ENCODE measurements at regions not wholly inside any gene's neighbourhood (a gene's known extent, or its start where the extent isn't known, plus 50 kb on each side); places are given as distances from the start of the nearest gene placed in this dataset.

DNA sequence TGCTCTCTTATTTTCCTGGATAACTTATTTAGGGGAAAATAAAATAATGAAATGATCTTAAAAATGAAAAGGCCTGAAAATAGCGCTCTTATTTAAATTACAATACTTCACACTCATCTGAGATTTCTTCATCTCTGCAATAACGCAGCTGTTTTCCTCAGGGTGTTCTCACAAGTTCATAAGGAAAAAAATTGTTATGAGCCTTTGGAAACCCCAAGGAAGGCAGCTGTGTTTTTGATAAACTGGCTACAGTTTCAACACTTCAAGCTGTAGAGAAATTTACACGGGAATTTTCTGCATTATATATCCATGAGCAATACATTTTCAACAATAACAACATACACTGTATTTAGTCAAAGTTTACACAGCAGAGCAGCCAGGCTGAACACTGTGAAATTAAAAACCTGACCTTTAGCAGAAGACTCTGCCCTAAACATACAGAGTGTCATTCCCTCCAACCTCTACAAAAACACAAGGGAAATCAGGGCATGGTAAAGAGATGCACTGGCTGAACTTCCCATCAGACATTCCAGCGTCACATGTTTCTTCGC, 959.6 kb downstream of the SLC4A3 start:
- 46 to 52% methylated on average over 5 of the region's 5 CpGs for WGBS, 2 experiments (ENCODE audit: low coverage in 1 of 2, low lambda C conversion rate in 2 of 2, missing lambda C conversion rate in 2 of 2)
- TF ChIP-seq EZH2 (IDR thresholded peaks at IDR 0.05; ENCODE audit: insufficient read depth, poor library complexity, severe bottlenecking) (no peak), EZH2phosphoT487 (IDR thresholded peaks at IDR 0.05; ENCODE audit: insufficient read depth, low read depth) (no peak)
- Histone ChIP-seq H3K4me3 (no peak overlapping the region), H3K9me3 (ENCODE audit: low read depth) (no peaks in the 10 kb centered on the region), H3K4me2 (ENCODE audit: unreplicated experiment) (no peak overlapping the region), H3F3A (ENCODE audit: insufficient read depth) (peaks cover 4% of the 10 kb centered on the region; the same call in 1 of the 2 replicates), H2AFZ (no peak overlapping the region), H3K4me1 (ENCODE audit: insufficient read depth) (0 out of 2 replicates have a peak, but pooled peaks cover 14% of the 10 kb centered on the region), H4K20me1 (ENCODE audit: insufficient read depth) (no peaks in the 10 kb centered on the region), H3K36me3 (ENCODE audit: low read depth) (no peaks in the 10 kb centered on the region), H3K27ac (no peak overlapping the region), H3K27me3 (replicated peaks; ENCODE audit: insufficient read depth) (no peaks in the 10 kb centered on the region; the same call in 1 of the 2 replicates), H3K79me2 (ENCODE audit: insufficient read depth) (no peaks in the 10 kb centered on the region), H3K9ac (no peak overlapping the region), H3K9me2 (ENCODE audit: insufficient read depth) (no peaks in the 10 kb centered on the region)
- in situ Hi-C loops (cut with MboI), result no loop called here
- no peak for DNase-seq

DNA sequence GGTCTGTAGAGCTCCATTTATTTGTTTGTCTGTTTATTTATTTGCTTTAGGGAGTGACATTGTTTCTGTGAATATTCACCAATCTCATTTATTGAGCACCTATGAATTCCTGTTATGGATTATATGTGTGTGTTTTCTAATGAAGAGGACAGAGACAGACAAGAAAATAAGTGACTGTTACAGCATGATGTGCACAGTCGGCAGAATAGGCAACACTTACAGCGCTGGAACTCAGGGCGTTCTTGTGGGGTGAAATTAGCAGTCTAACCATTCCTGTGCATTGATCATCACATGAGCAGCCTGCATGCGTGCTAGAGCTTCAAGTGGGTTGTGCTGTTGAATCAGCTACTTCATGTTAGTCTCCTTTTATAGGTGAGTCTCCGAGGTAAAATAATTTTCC, 960.7 kb downstream of the SLC4A3 start:
- no peaks in the 10 kb centered on the region for H3K9me2 ChIP-seq (ENCODE audit: insufficient read depth)
- in situ Hi-C loops (cut with MboI), result no loop called here
- no peaks in the 10 kb centered on the region; the same call in 1 of the 2 replicates for H3K27me3 ChIP-seq (replicated peaks; ENCODE audit: insufficient read depth)
- no peaks in the 10 kb centered on the region for H4K20me1 ChIP-seq (ENCODE audit: insufficient read depth)
- no peak for TF ChIP-seq EZH2phosphoT487 (IDR thresholded peaks at IDR 0.05; ENCODE audit: insufficient read depth, low read depth)
- no peak for TF ChIP-seq EZH2 (IDR thresholded peaks at IDR 0.05; ENCODE audit: insufficient read depth, poor library complexity, severe bottlenecking)
- no peaks in the 10 kb centered on the region for H3K79me2 ChIP-seq (ENCODE audit: insufficient read depth)
- H3K4me3 ChIP-seq, result no peak overlapping the region
- H3F3A ChIP-seq (ENCODE audit: insufficient read depth), result peaks cover 4% of the 10 kb centered on the region; the same call in 1 of the 2 replicates
- no peak overlapping the region for H2AFZ ChIP-seq
- H3K4me2 ChIP-seq (ENCODE audit: unreplicated experiment), result no peak overlapping the region
- H3K27ac ChIP-seq, result no peak overlapping the region
- 58 to 63% methylated on average over 5 of the region's 5 CpGs for WGBS, 2 experiments (ENCODE audit: low coverage in 1 of 2, low lambda C conversion rate in 2 of 2, missing lambda C conversion rate in 2 of 2)
- H3K4me1 ChIP-seq (ENCODE audit: insufficient read depth), result 0 out of 2 replicates have a peak, but pooled peaks cover 14% of the 10 kb centered on the region
- no peak for DNase-seq
- H3K36me3 ChIP-seq (ENCODE audit: low read depth), result no peaks in the 10 kb centered on the region
- H3K9ac ChIP-seq, result no peak overlapping the region
- no peaks in the 10 kb centered on the region for H3K9me3 ChIP-seq (ENCODE audit: low read depth)

DNA sequence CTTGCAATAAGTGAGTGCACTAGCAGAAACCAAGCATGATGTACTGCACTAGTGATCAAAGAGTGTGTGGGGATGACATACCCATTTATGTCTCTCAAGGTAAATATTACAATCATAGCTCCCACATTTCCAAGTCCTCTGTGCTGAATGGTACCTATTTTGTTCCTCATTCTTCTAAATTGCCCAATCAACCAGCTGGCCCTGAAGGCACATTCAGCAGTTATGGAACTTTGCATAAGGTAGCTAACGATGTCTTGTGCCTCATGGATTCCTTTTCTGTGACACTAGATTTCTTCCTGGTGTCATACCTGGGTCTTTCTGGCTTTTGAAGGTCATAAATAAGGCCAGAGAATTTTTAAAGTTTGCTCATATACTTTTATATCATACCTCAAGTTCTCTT, 963.0 kb downstream of the SLC4A3 start:
- H3K9ac ChIP-seq, result no peak overlapping the region
- no peak overlapping the region for H3K4me2 ChIP-seq (ENCODE audit: unreplicated experiment)
- 64 to 77% methylated on average over 1 of the region's 1 CpG for WGBS, 2 experiments (ENCODE audit: low coverage in 1 of 2, low lambda C conversion rate in 2 of 2, missing lambda C conversion rate in 2 of 2)
- DNase-seq, result no peak
- no peaks in the 10 kb centered on the region for H3F3A ChIP-seq (ENCODE audit: insufficient read depth)
- no peaks in the 10 kb centered on the region for H3K9me3 ChIP-seq (ENCODE audit: low read depth)
- no peaks in the 10 kb centered on the region for H3K9me2 ChIP-seq (ENCODE audit: insufficient read depth)
- no peaks in the 10 kb centered on the region for H4K20me1 ChIP-seq (ENCODE audit: insufficient read depth)
- no peak overlapping the region for H3K27ac ChIP-seq
- no peaks in the 10 kb centered on the region for H3K79me2 ChIP-seq (ENCODE audit: insufficient read depth)
- H3K36me3 ChIP-seq (ENCODE audit: low read depth), result no peaks in the 10 kb centered on the region
- in situ Hi-C loops (cut with MboI), result no loop called here
- no peaks in the 10 kb centered on the region; the same call in 1 of the 2 replicates for H3K27me3 ChIP-seq (replicated peaks; ENCODE audit: insufficient read depth)
- 0 out of 2 replicates have a peak, but pooled peaks cover 6% of the 10 kb centered on the region for H3K4me1 ChIP-seq (ENCODE audit: insufficient read depth)
- TF ChIP-seq EZH2 (IDR thresholded peaks at IDR 0.05; ENCODE audit: insufficient read depth, poor library complexity, severe bottlenecking), result no peak
- TF ChIP-seq EZH2phosphoT487 (IDR thresholded peaks at IDR 0.05; ENCODE audit: insufficient read depth, low read depth), result no peak
- no peak overlapping the region for H3K4me3 ChIP-seq
- H2AFZ ChIP-seq, result no peak overlapping the region

DNA sequence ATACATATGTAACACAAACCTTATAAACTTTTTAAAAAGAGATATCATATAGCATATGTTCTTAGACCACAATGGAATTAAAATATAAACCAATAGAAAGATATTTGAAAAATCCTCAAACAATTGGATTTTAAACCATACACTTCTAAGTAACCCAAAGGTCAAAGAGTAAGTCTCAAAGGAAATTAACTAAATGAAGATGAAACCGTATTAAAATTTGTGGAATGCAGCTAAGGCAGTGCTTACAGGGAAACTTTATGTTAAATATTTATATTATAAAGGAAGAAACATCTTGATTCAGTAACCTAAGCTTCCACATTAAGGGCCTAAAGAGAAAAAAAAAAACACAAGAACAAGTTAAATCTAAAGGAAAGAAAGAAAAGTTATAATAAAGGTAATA, 966.1 kb downstream of the SLC4A3 start:
- Histone ChIP-seq H3K9me2 (ENCODE audit: insufficient read depth) (no peaks in the 10 kb centered on the region), H3F3A (ENCODE audit: insufficient read depth) (no peaks in the 10 kb centered on the region), H4K20me1 (ENCODE audit: insufficient read depth) (no peaks in the 10 kb centered on the region), H3K9ac (no peak overlapping the region), H3K4me3 (no peak overlapping the region), H3K4me2 (ENCODE audit: unreplicated experiment) (no peak overlapping the region), H3K9me3 (ENCODE audit: low read depth) (no peaks in the 10 kb centered on the region), H2AFZ (no peak overlapping the region), H3K79me2 (ENCODE audit: insufficient read depth) (no peaks in the 10 kb centered on the region), H3K27me3 (replicated peaks; ENCODE audit: insufficient read depth) (no peaks in the 10 kb centered on the region), H3K27ac (no peak overlapping the region), H3K36me3 (ENCODE audit: low read depth) (no peaks in the 10 kb centered on the region), H3K4me1 (ENCODE audit: insufficient read depth) (no peaks in the 10 kb centered on the region)
- TF ChIP-seq EZH2 (IDR thresholded peaks at IDR 0.05; ENCODE audit: insufficient read depth, poor library complexity, severe bottlenecking), result no peak
- no peak for TF ChIP-seq EZH2phosphoT487 (IDR thresholded peaks at IDR 0.05; ENCODE audit: insufficient read depth, low read depth)
- in situ Hi-C loops (cut with MboI), result no loop called here
- 36 to 47% methylated on average over 1 of the region's 1 CpG for WGBS, 2 experiments (ENCODE audit: low coverage in 1 of 2, low lambda C conversion rate in 2 of 2, missing lambda C conversion rate in 2 of 2)
- no peak for DNase-seq
